NCI-H446 (cell line): ENCODE measurements at regions not wholly inside any gene's neighbourhood (a gene's known extent, or its start where the extent isn't known, plus 50 kb on each side); places are given as distances from the start of the nearest gene placed in this dataset.
"Not testable (repeated sequence)": the region's sequence is repeated elsewhere in the genome, so short reads cannot be mapped to it uniquely, and the experiment has no call there.

ENCODE experiments used
- DNase-seq, 2 experiments: peaks; one replicate each; lab custom pipeline; 2025; lab: John Stamatoyannopoulos, UW

DNA sequence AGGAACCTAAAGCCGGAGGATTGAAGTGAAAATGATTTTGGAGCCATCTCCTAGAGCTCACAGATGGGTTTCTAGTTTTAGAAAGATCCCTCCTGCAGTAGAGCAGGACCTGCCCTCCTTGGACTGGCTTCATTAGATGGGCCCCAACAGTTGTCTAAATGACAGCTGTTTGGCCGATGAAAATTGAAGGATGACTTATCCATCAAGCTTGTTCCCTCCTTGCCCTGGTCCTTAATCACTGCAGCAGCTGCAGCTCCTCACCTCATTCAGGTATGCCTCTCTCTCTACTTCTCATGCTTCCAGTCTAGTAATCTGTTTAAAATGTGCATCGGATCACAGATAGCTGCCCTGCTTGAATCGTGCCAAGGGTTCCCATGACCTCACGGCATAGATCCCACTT, 677.6 kb downstream of the BCL11A start:
- no peak for DNase-seq

DNA sequence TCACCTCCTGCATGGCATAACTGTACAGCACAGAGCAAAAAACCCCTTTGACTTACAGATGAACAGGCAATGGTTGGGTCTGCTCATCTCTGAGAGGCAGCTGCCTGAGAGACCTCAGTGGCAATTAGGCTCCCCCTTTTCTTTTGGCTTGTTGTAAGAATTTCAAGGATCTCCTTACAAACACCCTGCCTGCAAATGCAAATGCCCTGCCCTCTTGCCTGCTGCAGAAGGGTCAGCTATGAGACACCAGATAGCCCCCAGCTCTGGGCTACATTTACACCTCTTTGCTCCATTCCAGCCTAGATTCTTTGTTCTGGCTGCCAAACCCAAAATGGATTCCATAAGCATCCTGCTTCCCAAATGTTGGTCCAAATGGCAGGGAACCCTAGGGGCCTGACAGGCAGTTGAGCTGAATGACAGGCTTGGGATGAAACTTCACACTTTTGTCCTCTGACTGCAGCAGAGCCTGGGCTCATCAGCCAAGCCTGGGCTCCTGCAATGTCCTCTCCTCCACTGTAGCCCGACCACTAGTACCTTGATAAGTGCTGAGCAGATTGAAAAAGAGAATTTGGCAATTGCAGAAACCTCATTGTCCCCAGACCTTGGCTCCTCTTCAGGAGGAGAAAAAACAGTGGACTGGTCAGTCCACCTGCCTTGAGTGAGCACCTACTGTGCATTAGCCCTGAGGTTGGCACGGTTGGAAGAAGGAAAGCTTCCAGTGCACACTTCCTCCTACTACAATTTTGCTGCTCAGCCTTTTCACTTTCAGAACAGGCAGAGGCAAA, 678.3 kb downstream of the BCL11A start:
- DNase-seq, result no peak

DNA sequence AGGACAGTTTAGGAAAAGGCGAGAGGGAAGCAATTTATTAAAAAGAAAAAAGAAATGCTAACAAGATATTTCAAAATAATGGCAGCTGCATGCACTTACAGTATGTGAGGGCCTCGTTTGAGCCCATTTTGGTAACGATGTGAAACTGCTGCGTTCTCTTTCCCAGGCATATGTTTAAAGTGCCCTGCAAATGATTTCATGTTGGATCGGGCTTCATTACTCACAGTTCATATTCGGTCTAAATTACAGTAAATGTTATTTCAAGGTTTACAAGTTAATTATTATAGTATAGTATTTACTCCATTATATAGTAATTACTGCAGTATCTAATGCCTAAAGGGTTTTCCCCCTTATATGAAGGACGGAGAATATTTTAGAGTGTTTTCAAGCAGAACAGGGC, 679.1 kb downstream of the BCL11A start:
- DNase-seq, result no peak

DNA sequence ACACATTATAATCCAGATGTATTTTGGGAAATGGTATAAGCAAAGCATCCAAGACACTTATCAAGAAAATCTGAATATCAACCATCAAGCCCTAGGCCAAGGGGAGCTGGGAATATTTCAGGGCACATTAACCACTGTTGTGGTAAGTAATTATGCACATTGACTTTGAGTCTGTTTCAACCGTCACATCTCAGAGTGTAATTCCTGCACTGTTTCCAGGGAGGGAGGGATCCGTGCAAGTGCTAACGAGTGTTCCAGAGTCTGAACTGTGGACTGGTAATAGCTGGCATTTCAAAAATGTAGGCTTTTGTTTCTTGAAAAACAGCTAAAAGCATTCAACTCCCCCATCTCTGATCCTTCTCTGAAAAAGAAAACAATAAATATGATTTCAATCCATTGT, 681.6 kb downstream of the BCL11A start:
- no peak for DNase-seq

DNA sequence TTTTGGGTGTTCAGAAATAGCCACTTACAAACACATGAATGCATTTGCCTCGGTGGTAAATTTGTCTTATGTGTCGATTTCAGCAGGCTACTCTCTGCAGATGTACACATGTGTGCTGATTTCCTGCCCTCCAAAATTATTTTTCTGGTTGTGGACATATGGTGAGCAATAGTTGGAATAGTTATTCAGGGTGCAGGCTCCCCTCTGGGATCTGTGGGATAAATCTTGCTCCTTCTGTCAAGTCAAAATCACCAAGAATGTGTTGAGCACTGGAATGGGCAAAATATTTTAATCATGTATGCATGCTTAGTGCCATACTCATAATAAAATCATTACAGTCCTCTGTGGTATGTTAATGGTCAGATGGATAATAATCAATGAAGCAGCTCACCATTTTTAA, 684.5 kb downstream of the BCL11A start:
- DNase-seq, result no peak

DNA sequence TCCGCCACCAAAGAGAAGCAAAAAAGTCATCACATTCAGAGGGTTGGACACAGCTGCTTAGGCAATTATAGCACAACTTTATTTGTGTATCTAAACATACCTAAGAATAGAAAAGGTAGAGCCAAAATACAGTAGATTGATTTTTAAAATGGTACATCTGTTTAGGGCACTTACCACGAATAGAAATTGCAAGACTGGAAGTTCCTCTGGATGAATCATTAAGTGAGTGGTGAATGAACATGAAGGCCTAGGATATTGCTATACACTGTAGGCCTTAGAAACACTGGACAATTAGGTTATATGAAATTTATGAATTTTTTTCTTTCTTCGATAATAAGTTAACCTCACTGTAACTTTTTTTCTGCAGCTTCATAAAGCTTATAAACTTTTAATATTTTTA, 687.0 kb downstream of the BCL11A start:
- no peak for DNase-seq

DNA sequence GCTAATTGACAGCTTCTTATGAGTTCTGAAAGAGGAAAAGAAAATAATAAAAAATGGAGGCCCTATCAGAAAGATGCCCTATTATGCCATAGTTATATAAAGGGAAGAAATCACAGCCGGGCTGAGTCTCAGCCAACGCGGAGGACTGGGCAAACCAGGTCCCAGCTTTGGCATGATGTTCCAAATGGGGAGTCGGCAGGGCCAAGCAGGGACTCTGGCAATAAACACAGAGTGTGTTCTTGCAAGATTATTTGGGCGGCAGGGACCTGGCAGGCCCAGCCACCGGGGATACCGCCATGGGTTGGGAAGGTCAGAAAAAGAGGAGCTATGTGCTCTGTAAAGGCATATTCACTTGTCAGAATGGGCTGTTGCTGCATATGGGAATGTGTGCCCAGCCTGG, 694.9 kb downstream of the BCL11A start:
- DNase-seq, result no peak

DNA sequence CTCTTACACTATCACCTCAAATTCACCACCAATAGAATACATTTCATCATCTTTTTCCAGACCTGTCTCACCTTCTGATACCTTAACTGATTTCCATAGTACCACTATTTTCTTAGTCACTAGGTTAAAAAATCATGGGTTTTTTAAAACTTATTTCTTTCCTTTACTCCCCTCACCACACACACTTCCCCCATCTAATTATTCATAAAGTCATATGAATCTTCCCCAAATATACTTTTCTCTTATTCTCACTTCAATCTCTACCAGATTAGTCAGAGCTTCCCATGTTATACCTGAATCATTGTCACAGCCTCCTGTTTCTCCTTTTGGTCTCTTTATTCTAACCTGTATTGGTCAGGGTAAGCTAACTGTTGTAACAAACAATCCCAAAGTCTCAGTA, 696.3 kb downstream of the BCL11A start:
- DNase-seq, result no peak

DNA sequence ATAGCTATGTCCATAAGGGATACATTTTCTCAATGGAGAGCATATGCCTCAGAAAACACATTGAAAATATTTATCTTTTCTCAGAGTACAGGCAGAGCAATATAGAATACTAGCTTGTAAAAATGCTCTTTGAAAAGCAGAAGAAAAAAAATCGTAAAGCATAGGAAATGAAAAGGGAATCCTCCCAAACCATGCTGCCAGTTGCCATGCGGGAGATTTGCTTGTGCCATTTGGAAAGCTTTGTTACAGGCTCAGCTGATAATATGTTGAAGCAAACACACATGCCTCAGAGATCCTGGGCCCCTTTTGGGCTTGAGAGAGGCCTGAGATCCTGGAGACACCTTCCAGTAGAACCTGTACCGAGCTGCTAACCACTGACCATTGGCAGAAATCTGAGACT, 697.1 kb downstream of the BCL11A start:
- no peak for DNase-seq

DNA sequence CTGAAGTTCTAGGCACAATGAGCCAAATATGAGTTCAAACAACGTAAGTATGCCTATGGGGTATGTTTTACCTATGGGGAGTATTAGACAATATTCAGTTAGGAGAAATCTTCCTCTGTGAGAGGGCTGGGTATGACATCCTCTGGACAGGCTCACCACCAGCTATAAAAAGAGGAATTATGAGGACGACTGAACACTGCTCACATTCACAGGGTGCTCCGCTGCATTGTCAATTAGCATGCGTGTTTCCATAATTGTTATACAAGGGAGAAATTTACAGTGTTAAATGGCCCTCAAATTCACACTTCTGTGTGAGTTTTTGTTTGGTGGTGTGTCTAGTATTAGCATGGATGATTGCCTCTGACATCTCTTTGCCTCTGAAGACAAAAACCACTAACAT, 700.4 kb downstream of the BCL11A start:
- DNase-seq, result no peak

DNA sequence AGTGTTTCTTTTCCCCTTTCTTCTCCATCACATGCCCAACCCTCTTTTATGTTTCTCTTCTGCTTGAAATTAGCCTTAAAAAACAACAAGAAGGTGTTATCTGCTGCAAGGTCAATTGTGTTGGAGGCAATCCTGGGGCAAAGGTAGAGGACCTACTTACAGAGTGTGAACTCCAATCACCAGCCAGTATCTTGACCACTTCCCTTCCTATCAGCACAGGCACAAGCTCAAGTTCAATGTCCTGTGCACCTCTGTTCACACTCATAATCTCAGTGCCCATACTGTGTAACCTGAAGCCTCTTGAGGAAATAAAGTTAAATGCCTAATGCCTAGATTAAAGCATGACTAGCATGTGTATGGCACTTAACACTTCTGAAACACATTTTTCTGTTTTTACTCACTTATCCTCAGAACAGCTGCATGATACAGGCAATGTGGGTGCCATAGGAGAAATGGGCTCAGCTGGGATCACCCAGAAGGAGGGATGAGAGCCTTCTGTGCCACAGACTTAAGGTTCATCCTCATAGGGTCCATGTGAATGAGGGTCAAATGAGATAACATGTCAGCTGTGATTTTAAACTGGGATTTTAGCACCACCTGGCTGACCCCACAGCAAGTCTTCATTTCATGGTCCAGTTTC, 701.5 kb downstream of the BCL11A start:
- DNase-seq, result no peak

DNA sequence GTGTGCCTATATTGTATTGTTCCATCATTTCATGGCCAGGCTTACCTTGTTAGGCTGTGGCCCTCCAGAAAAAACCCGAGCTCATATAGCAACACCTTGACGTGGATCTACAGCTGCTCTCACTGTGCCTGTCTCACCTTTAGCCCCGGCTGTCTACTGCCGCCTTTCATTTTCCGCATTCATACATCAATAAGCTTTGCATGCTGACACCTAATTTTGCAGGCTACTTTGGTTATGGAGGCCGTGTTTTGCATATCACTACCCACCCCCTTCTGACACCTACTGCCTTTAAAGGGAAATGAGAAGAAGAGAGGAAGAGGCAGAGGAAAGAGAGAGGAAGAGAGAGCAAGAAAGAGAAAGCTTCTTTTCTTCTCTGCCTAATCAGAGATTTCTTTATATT, 702.9 kb downstream of the BCL11A start:
- DNase-seq, result no peak

DNA sequence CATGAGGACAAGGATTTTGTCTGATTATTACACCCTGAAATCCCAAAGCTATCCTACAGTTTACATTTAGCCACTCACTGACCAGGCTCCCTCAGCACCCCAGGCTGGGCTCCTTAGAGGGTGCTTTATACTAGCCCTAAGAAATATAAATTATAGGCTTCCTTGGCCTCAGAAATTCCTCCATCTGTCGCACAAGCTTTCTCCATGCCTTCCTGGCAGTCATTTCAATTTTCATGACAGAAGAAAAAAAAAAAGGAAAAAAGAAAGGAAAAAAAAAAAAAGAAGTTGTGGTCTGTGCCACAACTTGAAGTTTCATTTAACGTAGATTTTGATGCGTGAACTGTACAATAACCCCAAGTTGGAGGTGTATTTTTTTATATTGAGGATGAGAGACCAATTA, 719.5 kb downstream of the BCL11A start:
- DNase-seq, result peak in 1 of 2 experiments; percentile 6

DNA sequence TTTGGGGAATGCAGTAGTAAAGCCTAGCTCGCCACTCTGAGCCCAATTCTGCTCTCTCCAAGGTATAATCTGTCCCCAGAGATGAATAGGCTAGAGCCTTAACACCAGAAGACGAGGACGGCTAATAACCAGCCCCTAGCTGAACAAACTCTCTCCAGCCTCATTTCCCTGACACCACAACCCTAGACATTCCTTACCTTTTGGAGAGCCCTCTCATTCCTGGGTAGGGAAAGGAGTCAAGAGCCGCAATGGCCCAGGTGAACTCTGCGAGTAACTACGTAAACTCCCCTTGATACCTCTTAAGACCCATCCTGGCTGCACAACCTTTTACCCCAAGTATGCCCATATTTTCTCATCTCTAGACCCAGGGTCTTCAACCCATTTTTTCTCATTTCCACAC, 722.9 kb downstream of the BCL11A start:
- DNase-seq, result no peak

DNA sequence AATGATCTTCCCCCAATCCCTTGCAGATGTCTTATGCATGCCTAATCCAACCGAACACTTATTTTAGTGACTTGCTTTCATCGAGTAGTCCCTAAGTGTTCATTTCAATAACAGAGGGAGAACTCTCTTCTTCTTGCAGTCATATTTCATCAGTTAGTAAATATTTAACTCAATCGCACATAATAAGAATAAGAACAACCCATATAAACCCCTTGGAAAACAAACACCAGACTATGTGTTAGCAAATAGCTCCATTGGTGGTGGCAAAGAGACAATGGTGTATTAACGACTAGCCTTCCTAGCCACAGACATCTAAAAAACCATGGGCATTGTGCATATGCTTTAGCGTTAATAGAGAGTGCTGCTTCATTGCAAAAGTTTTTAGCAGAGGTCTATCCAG, 725.8 kb downstream of the BCL11A start:
- DNase-seq, result no peak

DNA sequence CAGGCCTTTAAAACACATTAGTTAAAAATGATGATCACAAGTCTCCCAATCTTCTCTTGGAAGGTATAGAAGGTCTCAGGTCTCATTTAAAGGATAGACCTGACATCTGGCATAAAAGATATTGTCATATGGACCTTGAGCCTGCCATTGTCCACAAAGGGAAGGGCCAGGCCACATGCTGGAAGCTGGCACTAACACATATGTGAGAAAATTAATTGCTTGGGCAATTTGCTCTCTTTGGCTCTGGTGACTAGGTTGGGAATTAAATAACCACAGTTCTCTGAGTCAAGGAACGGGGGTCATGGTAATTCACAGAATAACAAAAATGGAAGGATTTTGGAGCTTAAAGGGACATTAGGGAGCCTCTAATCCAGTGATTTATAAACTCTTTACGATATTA, 727.3 kb downstream of the BCL11A start:
- peak in 1 of 2 experiments; percentile 22 for DNase-seq

DNA sequence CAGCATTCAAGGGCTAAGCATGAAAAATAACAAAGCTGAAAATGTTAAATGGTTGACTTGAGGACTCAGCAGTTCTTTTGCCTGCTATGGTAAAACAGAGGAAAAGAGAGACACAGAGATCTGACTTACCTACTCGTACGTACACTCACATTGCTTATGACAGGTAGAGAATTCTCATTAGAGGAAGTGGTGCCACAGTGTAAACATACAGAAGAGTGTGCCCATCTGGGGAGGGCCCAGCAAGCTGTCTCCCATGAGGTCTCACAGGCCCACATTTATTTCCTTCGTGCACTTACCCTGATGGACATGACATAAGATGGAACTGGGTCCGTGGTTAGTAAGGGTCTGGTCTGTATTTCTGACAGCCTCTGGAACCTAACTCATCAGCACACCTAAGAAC, 729.1 kb downstream of the BCL11A start:
- no peak for DNase-seq

DNA sequence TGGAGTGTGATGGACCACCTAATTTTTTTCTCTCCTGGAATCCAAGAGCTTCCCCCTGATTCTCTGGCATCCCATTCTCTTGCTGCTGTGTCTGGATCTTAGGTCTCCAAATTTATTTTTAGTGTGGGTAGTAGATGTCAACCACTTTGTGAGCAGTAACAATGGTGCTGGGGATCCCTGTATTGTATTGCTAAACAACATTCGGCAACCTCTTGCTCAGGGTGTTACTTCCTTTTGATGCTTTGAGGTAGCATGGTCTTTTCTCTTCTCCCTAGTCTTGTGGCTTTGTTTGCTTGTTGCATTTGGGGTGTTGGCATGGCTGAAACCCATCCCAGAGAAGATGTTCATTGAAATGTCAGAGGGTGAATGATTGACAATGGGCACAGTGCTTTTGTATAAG, 737.4 kb downstream of the BCL11A start:
- DNase-seq, result no peak

DNA sequence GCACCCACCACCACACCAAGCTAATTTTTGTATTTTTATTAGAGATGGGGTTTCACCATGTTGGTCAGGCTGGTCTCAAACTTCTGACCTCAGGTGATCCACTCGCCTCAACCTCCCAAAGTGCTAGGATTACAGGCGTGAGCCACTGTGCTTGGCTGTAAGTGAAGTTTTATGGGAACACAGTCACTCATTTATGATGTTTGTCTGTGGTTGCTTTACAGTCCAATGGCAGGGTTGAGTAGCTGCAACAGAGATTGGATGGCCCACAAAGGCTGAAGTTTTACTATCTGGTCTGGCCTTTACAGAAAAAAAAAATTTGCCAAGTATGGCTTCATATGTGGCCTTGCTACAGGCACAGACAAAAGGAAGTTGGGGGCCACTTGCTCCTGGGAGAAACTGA, 743.2 kb downstream of the BCL11A start:
- DNase-seq, result not testable (repeated sequence)

DNA sequence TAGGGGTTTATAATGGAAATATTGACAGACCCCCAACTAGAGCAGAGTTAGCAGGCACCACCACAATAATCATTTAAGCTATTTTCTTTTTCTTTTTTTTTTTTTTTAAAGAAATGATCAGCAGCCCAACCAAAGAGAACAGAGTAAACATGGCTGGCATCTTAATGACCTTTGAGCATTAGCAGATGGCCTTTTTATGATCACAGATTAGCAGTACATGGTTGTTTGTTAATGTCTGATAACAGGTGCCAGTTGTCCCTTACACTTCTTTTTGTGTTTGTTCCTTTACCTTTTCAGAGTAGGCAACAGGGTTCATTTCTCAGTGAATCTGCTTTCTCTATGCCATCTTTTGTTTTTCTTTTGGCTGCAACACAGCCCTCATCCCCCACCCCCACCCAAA, 747.0 kb downstream of the BCL11A start:
- no peak for DNase-seq

DNA sequence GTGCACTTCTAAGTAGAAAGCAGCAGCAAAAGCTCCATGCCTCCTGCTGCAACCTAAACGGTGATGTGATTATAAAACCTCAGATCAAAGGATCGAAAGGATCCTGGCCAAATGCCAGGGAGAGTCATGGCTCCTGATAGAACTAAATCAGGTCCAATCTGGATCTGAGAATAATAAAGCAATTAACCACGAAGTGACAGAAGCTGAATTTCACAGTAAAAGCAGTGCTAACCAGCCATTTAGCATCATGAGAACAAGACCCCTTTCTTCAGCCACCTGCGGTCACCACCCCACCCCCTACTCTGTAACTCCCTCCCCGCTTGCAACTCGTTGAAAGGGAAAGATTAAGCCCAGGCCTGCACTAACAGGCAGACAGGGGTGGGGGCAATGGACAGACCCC, 748.7 kb downstream of the BCL11A start:
- DNase-seq, result no peak

DNA sequence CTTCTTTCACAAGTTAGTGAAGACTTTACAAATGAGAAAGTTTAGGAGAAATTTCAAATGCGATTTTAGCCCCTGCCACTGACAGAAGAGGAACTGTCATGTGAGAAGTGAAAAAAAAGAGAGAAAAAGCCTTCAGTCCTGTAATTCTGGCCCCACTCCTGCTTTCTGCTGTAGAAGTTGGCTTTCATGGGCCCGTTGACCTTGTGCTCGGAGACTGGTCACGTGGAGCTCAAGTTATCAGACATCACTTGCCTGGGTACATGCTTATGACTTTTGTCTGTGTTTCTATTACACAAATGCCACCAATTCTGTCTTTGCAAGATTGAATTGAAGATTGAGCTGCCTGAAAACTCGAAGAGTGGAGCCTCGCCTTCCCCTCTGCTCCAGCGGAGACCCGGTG, 749.9 kb downstream of the BCL11A start:
- no peak for DNase-seq

DNA sequence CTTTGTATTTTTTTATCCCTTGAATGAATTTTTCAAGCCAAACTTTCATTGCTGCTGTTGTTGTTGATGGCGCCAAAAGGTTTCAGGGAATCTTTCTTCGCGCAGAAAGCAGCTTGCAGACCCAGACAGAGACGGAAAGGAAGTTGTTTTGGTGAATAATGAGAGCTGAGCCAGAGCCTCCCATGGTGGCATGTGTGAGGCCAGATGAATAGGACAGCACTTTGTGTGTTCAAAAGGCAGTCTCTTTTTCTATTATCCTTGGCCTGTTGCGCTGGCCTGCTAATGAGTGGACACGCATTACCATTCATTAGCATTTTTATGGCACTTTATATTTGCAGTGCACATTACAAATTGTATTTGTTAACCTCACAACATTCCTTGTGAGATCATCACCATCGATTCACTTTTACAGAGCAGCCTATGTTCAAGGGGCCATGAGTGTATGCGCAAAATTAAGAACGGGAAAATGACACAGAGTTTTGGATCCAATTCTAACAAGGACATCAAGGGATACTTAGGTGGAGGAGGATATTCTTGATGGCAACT, 754.7 kb downstream of the BCL11A start:
- no peak for DNase-seq
